Kidney capillary endothelial cell (primary cell): ENCODE measurements at regions not wholly inside any gene's neighbourhood (a gene's known extent, or its start where the extent isn't known, plus 50 kb on each side); places are given as distances from the start of the nearest gene placed in this dataset.

Experiments used
- DNase-seq: peaks from one replicate; pipeline ENCODE4 v3.0.0-alpha.2; 2018; ENCODE audit warnings: low spot score

DNA sequence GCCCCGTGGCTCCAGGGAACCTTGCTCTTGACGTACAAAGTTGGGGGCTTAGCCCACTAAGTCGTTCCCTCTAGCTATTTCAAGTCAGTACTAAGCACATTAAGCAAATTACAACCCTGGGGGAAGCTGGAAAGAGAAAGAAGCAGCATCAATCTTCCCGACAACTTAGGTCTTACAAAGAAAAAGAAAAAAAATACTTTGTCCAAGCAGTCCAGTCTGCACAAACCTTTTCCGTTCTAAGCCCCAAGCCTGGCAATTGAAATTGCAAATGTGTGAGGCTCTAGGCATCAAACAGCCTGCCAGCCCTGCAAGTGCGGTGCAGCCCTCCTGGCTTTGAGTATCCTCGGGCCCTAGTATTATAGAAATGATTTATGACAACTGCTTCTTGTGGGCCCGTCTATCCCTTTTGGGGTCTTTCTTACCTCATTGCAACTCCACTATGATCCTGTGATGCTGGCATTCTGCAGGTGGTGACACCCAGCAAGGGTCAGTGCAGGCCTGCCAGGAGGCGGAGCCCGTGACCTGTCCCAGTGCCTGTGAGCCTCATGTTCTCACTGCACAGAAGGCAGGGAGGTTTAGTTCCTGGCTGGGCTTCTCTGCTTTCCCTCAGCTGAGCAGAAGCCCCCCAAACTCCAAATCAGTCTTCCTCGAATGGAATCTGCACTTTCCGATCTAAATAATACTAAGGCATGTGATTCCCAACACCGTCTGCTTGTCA, 232.3 kb upstream of the IRX2 start:
- DNase-seq, result no peak

DNA sequence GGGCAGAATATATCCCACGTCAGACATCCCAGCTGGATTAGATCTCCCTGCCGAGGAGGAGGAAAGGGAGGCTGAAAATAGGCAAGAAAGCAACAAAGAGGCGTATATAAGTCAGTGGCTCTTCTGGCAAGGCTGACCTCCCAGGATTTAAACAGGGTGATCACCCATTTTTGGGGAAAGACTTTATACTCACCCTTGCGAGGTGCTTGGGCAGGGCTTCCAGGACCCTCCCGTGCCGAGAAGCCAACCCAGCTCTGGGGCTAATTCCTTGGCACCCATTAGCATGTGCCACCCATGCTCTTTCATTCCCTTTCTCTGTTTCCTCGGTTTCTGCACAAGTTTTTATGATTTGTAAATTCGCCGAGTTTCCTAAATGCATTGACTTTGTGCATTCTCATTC, 230.2 kb upstream of the IRX2 start:
- DNase-seq, result no peak

DNA sequence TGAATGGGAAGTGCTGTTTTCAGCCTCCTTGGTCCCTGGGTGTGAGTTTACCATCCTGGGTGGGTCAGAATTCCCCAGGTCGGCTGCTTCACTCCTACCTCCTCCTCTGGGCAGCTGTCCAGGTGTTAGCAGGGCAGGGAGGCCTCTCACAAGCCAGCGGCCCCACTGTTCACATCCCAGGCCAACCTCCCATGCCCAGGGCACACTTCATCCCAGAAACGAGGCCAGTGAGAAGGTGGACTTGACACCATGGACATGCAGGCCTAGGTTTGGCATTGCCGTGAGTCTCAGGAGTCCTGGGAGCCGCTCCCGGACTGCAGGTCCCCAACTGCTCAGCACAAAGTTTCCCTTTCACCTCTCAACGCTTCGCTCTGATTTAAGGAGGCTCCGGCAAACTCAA, 229.6 kb upstream of the IRX2 start:
- DNase-seq, result no peak

DNA sequence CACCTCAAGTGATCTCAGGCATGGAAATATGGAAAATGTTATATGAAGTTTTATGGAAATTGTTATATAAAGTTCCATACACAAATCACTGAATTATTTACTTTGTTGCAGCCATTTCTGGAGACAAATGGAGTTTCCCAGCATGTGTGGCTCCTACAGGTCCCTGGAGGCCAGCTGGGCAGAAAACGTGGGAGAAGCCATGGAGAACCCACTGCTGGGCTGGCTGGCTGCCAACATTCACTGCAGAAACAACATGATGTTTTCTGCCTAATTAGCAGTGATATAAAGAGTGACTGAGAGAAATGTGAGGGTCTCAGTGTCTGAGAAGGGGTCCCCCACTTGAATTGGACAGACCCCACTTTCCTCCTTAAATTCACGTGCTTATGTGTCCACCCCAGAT, 208.8 kb upstream of the IRX2 start:
- DNase-seq, result no peak

DNA sequence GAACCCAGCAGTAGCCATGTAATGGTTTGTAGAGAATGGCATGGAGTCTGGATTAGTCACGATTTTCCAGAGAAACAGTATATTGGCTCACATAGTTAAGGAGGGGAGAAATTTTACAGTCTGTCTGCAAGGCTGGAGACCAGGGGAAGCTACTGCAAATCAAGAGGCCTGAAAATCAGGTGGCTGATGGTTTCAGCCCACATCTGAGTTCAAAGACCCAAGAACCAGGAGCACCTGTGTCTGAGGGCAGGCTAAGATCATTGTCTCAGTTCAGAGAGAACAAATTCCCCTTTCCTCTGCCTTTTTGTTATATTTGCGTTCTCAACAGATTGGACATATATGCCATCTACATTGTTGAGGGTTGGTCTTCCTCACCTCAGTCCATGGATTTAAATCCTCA, 207.5 kb upstream of the IRX2 start:
- DNase-seq, result no peak

DNA sequence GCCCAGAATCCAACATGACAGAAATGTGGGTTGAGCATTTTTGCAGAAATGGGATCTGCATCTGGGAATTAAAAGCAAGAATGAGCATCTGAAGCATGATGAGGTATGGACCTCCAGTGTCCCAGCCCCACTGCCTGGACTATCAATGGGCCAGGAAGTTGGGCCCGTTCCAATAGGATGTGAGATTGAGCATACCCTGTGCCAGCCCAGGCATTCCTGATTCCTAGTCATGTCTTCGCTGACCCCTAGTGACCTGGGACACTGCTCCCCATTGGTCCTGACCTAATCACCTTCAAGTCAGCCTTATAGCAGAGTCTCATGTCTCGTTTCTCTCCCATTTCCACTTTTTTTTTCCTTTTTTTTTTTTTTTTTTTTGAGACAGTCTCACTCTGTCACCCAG, 197.4 kb upstream of the IRX2 start:
- DNase-seq, result no peak

DNA sequence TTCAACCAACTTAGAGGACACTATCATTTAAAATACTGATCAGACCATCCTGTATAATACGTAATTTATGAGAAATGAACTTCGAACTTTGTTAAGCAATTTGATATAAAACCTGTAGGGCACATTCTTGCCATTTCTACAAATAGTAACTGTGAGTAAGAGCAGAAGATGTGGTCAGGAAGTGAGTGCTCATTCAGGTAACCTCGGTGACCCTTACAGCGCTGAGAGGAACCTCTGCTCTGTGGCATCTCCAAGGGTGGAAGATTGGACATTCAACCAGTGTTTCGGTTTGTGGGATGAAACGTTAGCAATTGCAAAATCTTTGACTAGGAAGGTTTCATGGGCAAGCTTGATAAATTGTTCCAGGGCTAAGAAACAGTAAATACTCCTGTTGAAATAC, 194.8 kb upstream of the IRX2 start:
- no peak for DNase-seq

DNA sequence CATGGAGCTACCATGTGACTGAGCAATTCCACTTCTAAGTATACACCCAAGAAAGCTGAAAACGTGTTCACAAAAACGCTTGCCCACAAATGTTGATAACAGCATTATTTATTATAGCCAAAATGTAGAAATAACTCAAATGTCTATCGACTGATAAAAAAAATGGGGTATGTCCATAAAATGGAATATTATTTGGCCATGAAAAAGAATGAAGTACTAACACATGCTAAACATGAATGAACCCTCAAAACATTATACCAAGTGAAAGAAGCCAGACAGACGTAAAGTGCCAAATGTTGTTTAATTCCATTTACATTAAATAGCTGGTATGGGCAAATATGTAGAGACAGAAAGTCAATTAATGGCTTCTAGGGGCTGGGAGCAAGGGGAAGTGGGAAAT, 184.9 kb upstream of the IRX2 start:
- no peak for DNase-seq

DNA sequence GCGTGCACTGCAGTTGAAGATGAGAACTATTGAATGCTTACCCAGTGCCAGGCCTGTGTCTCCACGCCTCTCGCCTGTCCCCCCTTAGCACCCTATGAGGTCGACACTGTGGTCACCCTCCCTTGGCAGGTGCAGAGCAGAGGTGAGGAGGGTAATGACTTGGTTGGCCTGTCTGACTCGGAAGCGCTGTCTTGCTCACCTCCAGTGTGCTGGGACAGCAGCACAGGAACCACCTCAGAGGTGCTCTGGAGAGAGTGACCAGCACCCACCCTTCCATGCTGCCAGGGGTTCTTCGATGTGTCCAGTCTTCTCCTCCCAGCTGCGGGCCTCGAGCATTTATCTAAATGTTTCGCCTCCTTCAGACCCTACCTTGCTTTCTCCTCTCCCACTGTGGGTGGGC, 178.3 kb upstream of the IRX2 start:
- DNase-seq, result no peak

DNA sequence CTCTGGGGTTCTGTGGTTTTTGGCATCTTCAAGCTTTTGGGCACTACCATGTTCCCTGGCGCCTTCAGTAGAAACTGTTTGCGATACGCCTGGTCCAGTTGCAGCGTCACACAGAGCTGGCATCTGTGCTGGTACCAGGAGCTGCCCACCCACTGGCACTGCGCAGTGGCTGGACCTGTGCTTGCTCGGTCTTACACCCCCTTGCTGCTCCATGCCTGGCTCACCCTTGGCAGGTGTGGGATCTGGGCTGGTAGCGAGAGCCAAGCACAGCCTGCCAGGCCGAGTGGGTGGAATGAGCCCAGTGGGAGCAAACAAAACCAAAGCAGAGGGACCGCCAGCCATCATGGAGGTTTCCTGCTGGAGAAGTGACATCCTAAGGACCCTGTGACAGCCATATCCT, 170.2 kb upstream of the IRX2 start:
- no peak for DNase-seq

DNA sequence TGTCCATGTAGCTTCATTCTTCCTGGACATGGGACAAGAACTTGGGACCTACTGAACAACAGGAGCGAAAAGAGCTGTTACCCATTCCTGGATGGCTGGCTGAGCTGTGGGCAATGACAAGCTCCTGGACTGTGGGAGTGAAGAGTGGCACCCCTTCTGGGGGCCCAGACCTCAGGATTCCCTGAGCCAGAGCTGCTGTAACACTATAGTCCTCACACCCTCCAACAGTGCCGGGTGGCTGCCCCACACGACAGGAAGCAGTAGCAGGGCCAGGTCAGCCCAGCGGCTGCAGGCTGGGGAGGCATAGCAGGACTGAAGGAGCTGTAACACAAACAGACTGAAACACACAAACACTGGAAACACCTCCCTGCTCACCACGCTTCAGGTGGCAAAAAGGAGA, 169.7 kb upstream of the IRX2 start:
- DNase-seq, result no peak

DNA sequence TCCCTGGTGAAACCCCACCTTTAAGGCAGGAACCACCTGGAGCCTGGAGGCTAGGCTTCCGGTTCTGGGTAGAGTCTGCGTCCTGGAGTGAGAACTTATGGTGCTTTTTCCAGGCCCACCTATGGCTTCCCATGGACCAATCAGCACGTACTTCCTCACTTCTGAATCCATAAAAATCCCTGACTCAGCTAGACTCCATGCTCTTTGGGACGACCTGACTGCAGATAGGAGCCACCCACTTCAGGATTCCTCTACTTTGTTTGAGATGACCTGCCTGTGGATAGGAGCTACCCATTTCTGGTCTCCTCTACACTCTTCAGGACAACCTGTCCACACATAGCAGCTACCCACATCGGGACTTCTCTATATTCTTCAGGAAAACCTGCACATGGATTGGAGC, 168.8 kb upstream of the IRX2 start:
- no peak for DNase-seq

DNA sequence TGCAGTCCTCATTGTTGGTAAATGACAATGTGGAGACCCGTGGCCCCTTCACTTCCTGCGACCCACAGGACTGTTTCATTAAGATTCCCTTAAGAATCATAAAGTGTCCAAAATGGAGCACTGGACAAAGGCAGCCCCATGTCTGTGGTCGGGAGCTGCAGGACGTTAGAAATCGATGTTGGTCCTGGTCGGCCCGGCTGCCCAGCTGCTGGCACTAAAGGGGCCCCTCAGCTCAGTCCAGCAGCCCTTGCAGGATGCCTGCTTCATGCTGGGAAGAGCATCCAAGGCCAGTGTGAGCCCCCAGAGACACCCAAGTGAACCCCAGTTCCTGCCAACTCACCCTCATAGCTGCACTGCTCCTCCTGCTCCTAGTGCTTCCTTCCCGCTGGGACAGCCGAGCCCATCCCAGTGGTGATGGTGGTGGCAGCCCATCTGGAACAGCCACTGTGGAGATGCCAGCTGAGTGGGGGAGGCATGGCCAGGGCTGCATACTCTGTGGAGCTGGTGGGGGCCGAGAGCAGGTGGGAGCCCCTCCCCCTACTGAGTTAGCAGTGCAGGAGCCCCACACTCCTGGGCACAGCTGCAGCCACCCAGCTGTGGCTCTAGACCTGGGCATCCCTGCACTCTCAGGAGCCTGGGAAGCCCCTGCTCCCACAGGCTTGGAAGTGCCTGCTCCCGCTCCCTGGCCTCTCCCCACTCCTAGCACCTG, 168.0 kb upstream of the IRX2 start:
- no peak for DNase-seq

DNA sequence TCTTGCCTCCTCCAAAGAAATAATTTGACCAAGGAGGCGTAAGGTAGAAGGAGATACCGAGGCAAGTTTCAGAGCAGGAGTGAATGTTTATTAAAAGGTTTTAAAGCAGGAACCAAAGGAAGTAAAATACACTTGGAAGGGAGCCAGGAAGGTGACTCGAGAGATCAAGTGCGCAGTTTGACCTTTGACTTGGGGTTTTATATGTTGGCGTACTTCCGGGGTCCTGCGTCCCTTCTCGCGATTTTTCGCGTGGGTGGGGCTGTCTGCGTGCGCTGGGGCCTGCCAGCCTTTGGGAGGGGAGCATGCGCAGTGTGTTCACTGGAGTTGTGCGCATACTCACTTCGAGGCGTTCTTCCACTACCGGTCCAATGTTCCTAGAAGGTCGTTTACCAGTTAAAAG, 166.0 kb upstream of the IRX2 start:
- DNase-seq, result no peak

DNA sequence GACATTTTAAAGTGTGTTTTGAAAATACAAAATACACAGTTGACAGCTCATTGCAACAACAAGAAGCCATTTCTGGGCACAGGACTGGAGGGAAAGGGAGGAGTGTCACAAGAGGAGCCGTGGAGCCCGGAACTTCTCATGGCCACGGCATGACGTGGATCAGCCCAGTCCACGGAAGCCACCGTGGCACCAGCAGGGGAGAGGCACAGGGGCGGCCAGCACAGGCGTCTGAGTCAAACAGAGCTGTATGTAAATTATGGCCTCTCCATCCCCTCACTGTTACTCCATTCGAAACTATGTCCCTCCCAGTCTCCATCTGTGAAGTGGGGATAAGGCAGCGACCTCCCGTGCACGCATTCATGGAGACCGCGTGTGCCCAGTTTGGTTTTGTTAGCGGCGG, 165.6 kb upstream of the IRX2 start:
- DNase-seq, result no peak

DNA sequence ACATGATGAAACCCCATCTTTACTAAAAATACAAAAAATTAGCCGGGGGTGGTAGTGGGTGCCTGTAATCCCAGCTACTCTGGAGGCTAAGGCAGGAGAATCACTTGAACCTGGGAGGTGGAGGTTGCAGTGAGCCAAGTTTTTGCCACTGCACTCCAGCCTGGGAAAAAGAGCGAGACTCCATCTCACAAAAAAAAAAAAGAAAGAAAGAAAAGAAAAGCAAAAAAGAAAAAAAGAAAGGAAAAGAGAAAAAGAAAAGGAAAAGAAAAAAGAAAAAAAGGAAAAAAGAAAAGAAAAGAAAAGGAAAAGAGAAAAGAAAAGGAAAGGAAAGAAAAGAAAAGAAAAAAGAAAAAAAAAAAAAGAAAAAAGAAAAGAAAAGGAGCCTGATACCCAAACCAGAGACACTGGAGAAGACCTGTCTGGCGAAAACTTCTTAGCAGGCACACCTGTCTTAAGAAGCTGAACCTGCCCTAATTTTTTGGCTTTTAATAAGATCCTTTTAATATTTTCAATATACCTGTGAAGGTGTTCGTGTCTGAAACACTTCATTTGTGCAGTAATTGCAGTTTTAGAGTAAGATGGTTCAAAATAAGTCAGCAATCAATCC, 164.7 kb upstream of the IRX2 start:
- no peak for DNase-seq

DNA sequence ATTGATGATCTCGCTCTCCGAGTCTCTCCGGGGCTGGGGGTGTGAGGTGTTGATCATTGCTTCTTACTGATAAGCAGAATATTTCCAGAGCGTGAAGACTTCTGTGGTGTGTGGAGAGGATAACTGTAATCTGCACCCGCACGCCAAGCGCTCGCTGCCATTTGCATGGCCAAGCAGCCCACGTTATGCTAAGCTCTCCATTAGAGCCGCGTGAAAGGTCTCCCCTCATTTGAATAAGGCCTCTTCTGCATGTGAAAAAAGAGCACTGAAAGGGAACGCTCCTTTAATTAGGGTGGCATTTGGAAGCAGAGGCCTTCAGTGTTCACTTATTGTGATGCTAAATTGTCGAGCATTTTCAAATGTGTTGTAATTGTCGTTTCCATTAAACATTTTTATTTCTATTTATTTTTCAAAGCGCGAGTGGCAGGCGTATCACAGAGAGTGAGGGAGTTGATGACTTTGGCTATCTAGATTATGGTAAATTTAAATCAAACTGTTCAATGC, 163.6 kb upstream of the IRX2 start:
- no peak for DNase-seq

DNA sequence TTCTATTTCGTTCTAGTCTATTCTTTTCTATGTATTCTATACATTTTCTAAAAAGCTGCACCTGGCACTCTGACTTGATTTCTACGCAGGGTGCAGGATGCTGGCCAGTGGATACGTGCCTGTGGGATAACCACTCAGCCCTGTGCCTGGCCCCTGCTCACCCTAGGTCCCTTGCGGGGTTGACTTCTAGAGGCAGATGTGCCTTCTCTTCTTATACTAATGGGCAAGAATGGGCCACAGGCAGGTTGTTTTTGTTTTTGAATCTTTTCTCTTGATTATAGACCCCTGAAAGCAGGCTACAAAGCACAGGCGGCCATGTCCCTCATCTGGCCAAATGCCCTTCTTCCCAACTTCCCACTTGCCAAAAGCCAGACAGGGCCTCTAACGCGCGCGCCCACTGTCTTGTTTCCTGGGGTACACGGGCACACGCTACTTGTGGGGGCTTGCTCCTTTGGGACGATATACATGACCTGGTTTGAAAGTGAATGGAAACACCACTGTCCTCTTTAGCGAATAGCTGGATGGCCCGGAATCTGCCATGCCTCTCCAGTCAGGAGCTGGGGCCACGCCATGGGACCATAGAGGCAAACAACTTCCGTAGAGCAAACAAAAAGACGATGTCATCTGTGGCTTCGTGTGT, 162.7 kb upstream of the IRX2 start:
- no peak for DNase-seq

DNA sequence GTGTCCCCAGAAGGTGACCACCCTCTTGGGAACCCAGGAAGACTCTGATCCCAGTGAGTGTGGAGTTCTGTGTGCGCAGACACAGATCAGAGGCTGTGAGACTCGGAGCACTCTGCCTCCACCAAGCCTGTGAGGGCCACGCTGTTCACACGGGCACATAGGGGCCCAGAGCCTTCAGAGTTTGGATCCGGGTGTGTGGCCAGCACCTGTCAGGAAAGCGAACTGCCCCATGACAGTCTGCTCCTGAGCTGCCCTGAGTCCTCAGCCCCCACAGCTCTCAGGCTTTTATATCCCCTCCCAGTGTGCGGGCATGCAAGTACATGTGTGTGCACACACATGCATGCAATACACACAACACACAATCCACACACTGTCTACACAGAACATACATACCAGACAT, 161.8 kb upstream of the IRX2 start:
- no peak for DNase-seq

DNA sequence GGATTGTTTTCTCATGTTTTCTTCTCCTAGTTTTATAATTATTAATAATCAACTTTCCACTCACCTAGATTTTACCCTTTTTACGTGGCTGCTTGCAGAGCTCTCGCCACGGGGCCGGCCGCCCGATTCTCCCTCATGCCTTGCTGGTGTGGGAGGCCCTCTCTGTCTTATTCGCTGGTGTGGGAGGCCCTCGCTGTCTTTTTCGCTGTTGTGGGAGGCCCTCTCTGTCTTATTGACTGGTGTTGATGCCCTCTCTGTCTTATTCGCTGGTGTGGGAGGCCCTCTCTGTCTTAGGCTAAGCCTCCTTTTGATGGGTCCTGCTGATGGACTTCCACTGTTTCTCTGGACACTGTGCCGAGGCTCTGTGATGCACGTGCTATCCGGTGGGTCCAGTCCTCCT, 161.3 kb upstream of the IRX2 start:
- no peak for DNase-seq

DNA sequence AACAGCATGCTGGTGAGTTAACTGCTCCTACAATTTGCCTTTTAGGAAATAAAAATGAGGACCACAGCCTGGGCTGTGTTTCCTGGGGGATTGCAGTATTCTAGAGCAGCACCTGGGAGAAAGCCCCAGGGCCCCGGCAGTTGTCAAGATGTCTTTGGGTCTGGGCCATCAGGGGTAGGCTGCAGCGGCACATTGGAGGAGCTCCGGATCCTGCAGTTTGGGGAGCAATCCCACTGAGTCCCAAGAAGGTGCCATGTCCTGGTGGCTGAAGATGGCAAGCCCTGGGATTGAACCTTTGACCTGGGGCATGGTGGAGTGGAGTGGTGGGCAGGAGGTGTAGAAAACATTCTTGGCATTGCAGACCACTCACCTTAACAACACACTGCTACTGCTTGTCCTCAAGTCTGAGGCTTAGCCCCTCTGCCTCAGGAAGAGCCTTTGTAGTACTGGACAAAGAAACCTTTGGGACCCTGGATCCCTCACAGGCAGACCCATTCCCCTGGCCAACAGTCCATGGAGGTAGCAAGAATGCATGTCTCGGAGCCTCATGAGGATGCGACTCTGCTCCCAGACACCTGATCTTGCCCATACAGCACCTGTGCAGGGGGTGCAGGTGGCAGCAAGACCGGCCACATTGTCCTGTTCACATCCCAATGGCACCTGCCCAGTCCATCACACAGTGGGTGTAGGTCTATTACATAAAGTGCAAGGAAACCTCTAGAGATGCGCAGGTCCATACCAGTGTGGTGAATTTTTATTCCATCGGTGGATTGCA, 159.1 kb upstream of the IRX2 start:
- no peak for DNase-seq

DNA sequence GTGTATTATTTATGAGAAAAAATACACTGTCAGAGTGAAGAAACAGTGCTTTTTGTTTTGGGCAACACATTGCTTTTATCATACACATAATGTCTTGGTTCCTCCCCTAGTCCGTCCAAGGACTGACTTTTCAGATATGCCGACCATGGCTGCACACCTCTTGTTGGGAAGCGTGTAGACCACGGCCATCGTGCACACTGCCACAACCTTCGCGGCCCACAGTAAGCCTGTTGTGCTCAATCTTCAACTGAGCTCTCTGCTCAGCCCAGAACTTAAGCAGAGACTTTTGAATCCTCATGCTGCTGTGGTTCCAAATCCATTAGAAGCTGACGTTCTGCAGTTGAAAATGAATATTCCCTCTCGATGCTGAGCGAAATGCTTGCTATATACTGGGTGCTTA, 157.6 kb upstream of the IRX2 start:
- no peak for DNase-seq
